Cardiac muscle cell (in vitro differentiated cells and primary cell): ENCODE measurements at regions not wholly inside any gene's neighbourhood (a gene's known extent, or its start where the extent isn't known, plus 50 kb on each side); places are given as distances from the start of the nearest gene placed in this dataset.
A peak's percentile ranks its signal among the peaks of the same experiment; 100 is the strongest.

Experiments
- DNase-seq, 2 donors: peaks; one replicate each; pipeline versions ENCODE4 v3.0.0 to v3.0.0-alpha.2; 2010 to 2017; ENCODE audit warnings: low read depth in 1 of 2, low spot score in 1 of 2
- H3K27ac ChIP-seq: fragments of 200-600 bp; sonication (generic); 2 replicates; pipeline ENCODE4 v1.5.1; 2016
- H3K27me3 ChIP-seq: fragments of 200-600 bp; sonication (generic); 2 replicates; pipeline ENCODE4 v1.6.0; 2016; ENCODE audit warnings: control low read depth
- H3K36me3 ChIP-seq: fragments of 200-600 bp; sonication (generic); 2 replicates; pipeline ENCODE4 v1.5.1; 2016; ENCODE audit warnings: control low read depth
- H3K4me1 ChIP-seq: fragments of 200-600 bp; sonication (generic); 2 replicates; pipeline ENCODE4 v1.8.1; 2017; ENCODE audit warnings: low read depth, mild to moderate bottlenecking, mixed run types
- H3K4me3 ChIP-seq: fragments of 200-600 bp; sonication (generic); 2 replicates; pipeline ENCODE4 v1.5.1; 2016; ENCODE audit warnings: mild to moderate bottlenecking
- H3K9me3 ChIP-seq: fragments of 200-600 bp; sonication (generic); 2 replicates; pipeline ENCODE4 v1.5.1; 2017; ENCODE audit warnings: low read depth, mild to moderate bottlenecking, control low read depth
- CTCF ChIP-seq: IDR thresholded peaks from 2 replicates; pipeline ENCODE4 v1.5.1; 2012; ENCODE audit warnings: low read depth, mild to moderate bottlenecking, low read length

- TF ChIP-seq CTCF, result peak; percentile 30
Observed at GRCh38 chr10:57849691-57850357, 417.9 kb downstream of the IPMK start.

GRCh38 chr10:57846307-57847065 lies 421.2 kb downstream of the IPMK start:
- H3K27ac ChIP-seq, result no peak overlapping the region
- no peaks in the 10 kb centered on the region for H3K4me1 ChIP-seq
- H3K9me3 ChIP-seq, result no peaks in the 10 kb centered on the region
- no peaks in the 10 kb centered on the region for H3K27me3 ChIP-seq
- no peak overlapping the region for H3K4me3 ChIP-seq
- no peak for TF ChIP-seq CTCF
- no peaks in the 10 kb centered on the region for H3K36me3 ChIP-seq
- peak in 1 of 2 donors; percentile 51 for DNase-seq

More at GRCh38 chr10:57849691-57850357, 417.9 kb downstream of the IPMK start:
- Histone ChIP-seq H3K4me3 (no peak overlapping the region), H3K27me3 (no peaks in the 10 kb centered on the region), H3K4me1 (no peaks in the 10 kb centered on the region), H3K36me3 (no peaks in the 10 kb centered on the region), H3K27ac (no peak overlapping the region), H3K9me3 (no peaks in the 10 kb centered on the region)
- DNase-seq, result peak in 1 of 2 donors; percentile 30

- H3K27me3 ChIP-seq, result no peaks in the 10 kb centered on the region
- no peak for TF ChIP-seq CTCF
- H3K9me3 ChIP-seq, result no peaks in the 10 kb centered on the region
- no peak overlapping the region for H3K27ac ChIP-seq
- no peaks in the 10 kb centered on the region for H3K4me1 ChIP-seq
- no peak overlapping the region for H3K4me3 ChIP-seq
- peak in 1 of 2 donors; percentile 1 for DNase-seq
- no peaks in the 10 kb centered on the region for H3K36me3 ChIP-seq
Observed at GRCh38 chr10:57844387-57844998, 423.2 kb downstream of the IPMK start.

- TF ChIP-seq CTCF, result no peak
- no peaks in the 10 kb centered on the region for H3K9me3 ChIP-seq
- no peaks in the 10 kb centered on the region for H3K4me1 ChIP-seq
- no peaks in the 10 kb centered on the region for H3K36me3 ChIP-seq
- no peak for DNase-seq
- no peaks in the 10 kb centered on the region for H3K27me3 ChIP-seq
- no peak overlapping the region for H3K27ac ChIP-seq
- H3K4me3 ChIP-seq, result no peak overlapping the region
Observed at GRCh38 chr10:57830877-57831560, 436.7 kb downstream of the IPMK start.

- no peak overlapping the region for H3K4me3 ChIP-seq
- no peak for TF ChIP-seq CTCF
- H3K4me1 ChIP-seq, result no peaks in the 10 kb centered on the region
- no peaks in the 10 kb centered on the region for H3K27me3 ChIP-seq
- no peak overlapping the region for H3K27ac ChIP-seq
- DNase-seq, result no peak
- no peaks in the 10 kb centered on the region for H3K9me3 ChIP-seq
- H3K36me3 ChIP-seq, result no peaks in the 10 kb centered on the region
Observed at GRCh38 chr10:57825015-57825414, 442.7 kb downstream of the IPMK start.
